HG02973 (cell line): ENCODE measurements at regions not wholly inside any gene's neighbourhood (a gene's known extent, or its start where the extent isn't known, plus 50 kb on each side); places are given as distances from the start of the nearest gene placed in this dataset.

Experiments
- ATAC-seq: cut with Tn5 transposase; IDR thresholded peaks from one replicate; pipeline ENCODE4 v1.9.1; 2021; ENCODE audit warnings: moderate library complexity; ENCODE audit not compliant: unreplicated experiment

- ATAC-seq, result no peak
Measured at GRCh38 chrY:15162211-15162610, 637.9 kb downstream of the NLGN4Y start.

DNA sequence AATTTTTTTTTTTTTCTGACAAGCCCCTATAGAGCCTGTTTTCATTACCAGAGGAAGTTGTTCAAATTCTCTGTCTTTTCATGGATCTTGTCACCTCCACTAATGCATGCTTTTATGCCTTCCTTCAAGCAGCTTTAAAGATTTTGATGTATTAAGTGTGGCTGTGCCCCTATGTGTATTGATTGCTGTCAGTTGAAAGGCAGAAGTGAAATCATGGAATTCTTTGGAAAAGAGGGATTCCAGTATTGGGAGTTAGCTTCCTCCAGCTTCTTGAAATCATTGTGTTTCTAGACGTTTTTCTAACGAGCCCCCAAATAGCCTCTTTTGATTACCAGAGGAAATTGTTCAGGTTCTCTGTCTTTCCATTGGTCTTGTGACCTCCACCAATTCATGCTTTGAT lies 655.6 kb downstream of the NLGN4Y start:
- no peak for ATAC-seq

DNA sequence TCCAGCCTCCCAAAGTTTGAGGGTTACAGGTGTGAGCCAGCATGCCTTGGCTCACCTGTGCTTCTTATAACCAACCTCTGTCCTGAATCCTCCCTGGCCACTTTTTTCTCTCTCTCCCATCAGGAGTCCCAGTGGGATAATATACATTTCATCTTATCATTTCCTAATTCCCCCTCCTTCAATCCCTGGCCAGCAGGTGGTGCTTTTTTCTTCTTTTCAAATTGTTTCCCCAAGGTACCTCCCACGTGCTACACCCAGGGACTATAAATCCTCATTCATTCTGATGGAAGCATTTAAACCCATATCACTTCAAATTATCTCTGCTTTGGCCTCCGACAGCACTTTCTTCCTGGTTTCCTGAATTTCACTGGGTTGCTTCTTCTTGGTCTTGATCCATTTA lies 704.7 kb downstream of the NLGN4Y start:
- ATAC-seq, result no peak

GRCh38 chrY:15239596-15240132 lies 715.3 kb downstream of the NLGN4Y start:
- ATAC-seq, result no peak

DNA sequence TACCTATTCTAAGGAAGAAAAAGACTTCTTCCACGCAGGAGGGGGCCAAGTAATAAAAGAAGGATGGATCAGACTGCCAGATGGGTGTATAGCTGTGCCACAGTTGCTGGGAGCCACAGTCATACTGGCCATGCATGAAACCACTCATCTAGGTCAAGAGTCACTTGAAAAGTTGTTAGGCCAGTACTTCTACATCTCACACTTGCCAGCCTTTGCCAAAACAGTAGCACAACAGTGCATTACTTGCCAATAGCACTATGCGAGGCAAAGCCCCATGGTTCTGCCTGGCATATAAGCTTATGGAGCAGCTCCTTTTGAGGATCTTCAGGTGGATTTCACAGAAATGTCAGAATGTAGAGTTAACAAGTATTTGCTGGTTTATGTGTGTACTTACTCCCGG lies 735.0 kb downstream of the NLGN4Y start:
- no peak for ATAC-seq

DNA sequence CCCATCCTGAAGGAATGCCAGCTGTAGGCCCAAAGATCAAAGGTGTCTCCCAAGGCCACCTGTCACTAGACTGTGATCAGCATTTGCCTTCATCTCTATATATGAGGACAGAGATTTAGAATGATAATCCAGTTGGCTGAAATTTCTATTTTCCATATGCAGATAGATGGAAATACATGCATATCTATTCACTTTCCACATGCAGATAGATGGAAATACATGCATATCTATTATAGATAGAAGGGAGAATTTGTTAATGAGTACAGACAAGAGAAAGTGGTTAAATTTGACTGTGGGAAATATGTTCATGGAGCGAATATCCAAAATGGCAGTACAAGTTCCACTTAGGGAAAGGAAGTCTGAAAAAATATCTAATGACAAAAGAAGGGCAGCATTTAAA lies 762.2 kb downstream of the NLGN4Y start:
- ATAC-seq, result no peak

DNA sequence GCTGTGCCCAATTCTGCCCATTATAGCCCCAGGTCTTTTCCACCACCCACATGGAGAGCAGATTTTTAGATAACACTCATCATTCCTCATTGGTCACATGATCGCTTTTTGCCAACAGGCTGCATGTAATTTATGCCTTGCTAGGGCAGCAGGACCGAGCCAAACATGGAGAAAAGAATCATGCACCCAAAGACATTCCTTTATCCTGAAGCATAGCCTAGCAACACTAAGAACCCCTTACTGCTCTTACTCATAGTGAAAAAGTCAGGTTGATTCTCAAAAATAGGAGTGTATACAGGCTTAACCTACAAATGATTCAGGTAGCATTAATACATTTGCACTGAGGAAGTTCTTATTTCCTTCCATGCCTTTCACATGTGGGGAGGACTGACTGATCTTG lies 765.5 kb downstream of the NLGN4Y start:
- ATAC-seq, result no peak

DNA sequence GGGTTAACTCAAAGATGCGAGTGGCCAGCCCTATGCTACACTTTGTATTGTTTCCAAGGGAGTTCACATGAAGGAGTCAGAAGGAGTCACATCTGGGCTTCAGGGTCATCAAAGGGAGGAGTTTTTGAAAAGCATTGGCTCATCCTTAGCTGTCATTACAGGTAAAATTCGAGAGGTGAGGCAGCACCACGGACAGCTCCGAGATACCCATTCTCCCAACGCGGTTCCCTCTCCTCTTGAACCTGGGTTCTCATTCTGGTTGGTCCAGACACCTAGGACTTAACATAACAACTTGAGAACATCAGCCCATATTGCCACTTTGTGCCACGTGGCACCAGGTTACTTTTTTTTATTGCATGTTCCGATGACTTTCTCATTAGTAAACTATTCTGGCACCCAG lies 768.6 kb downstream of the NLGN4Y start:
- ATAC-seq, result no peak

DNA sequence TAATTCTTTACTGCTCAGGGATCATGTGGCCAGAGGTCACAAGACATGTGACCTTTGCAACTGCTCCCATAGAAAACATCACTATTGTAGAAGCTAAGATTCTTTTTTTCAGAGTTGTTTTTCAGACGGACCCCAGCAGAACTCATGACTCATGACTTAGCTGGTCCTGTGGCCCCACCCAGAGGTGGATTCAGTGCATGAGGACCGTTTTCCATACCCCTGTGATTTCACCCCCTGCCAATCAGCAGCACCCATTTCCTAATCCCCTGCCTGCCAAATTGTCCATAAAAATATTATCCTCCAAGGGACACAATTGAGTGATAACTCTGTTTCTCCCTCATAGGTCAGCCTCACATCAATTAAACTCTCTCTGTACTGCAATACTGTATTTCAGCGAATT lies 777.5 kb downstream of the NLGN4Y start:
- no peak for ATAC-seq

DNA sequence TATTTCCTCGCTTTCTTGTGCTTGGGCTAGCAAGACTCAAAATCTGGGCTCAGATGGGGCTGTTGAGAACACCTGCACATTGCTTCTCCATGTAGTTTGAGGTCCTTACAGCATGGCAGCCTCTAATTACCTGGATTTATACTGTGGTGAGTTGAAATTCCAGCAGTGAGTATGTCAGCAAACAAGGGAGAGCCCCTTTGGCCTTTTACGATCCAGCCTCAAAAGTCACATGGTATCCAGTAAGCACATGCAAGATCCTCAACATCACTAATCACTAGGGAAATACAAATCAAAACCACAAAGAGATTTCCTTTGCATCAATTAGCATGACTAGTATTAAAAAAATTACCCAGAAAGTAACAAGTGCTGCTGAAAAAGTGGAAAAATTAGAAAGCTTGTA lies 787.8 kb downstream of the NLGN4Y start:
- ATAC-seq, result no peak

DNA sequence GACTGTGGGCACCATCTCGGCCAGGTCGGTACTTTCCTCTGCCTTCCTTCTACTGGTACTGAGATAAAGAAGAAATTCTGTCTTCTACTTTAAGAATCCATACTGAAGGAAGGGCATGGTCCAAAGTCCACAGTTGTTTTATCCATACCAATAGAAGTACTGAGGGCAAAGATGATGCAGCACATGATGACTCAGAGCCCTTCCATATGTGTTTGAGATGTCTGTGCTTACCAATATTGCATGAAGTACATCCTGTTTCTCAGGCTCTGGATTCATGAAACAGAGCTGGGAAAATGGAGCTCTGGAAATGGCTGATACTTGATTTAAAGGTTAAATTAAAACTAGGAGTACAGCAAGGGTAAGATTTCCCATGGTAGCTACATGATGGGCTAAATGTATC lies 799.9 kb downstream of the NLGN4Y start:
- no peak for ATAC-seq

DNA sequence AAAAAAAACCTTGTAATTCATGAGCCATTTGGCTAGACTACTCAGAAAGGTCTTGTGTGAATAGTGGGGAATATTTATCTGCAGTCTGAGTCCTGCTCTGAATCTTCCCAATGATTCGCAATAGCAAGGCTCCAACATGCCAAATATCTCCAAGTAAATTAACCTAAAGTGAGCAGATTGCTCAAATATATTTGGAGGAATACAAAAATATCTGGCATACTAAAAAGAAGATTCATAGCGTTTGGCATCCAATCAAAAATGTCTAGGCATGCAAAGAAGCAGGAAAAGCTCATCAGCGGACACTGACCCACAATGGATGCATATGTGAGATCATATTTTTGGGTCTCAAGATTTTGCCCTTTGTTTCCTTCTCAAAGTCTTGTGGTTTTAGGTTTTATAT lies 800.9 kb downstream of the NLGN4Y start:
- no peak for ATAC-seq

- no peak for ATAC-seq
Measured at GRCh38 chrY:15326673-15327072, 802.3 kb downstream of the NLGN4Y start.

DNA sequence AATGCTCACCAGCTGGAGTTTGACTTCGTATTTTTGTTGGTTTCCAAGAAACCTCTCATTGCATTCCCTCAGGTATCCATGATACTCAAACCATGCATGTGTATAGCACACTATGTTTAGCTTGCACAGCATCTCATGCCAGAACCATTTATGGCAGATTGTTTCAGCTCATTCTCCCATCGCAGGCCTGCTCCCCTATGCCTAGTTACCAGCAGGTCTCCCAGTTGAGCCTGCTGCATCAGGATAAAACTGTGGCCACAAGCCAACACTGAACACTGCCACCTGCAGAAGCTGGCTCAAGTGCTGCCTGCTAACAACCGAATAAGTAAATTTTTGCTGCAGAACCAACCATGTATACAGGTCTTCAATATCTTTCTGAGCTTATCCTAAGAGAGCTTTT lies 804.5 kb downstream of the NLGN4Y start:
- ATAC-seq, result no peak

GRCh38 chrY:15343522-15343921 lies 819.2 kb downstream of the NLGN4Y start:
- no peak for ATAC-seq

- no peak for ATAC-seq
Measured at GRCh38 chrY:15345471-15346155, 821.3 kb downstream of the NLGN4Y start.

- no peak for ATAC-seq
Measured at GRCh38 chrY:15349351-15349750, 825.0 kb downstream of the NLGN4Y start.

GRCh38 chrY:15355321-15355720 lies 831.0 kb downstream of the NLGN4Y start:
- no peak for ATAC-seq

GRCh38 chrY:15360471-15360870 lies 836.1 kb downstream of the NLGN4Y start:
- ATAC-seq, result no peak

DNA sequence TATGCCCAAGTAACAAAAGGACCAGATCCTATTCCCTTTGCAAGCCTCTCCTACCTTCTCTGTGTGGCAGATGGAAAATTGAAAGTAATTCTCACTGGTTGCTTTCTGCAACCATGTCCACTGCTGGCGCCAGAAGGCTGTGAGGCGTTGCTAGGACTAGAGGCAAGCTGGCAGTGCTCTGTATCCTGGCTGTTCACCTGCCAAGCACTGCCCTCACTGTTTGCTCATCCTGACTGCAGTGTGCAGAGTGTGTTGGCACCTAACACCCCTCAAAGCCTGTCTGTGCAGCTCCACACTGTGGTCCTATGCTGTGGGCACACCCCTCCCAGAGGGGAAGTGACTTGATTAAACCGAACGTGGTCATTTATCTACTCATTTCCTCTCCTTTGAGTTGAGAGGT lies 840.7 kb downstream of the NLGN4Y start:
- no peak for ATAC-seq

DNA sequence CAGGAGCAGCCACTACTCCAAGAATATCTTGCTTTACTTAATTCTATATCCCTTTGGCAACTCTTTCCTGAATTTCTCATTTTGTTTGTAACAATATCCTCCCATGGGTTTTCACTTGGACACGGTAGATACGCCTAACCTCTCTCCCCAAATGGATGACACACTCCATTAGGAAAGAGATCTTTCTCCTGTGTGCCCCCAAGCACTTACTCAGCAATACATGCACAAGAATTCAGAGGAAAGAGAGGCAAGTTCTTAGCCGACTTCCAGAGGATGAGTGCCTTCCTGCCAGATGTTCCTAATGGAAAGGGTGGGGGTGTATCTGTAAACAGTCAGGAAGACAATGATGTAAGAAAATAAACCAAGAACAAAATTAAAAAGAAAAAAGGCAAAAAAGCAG lies 844.5 kb downstream of the NLGN4Y start:
- no peak for ATAC-seq

DNA sequence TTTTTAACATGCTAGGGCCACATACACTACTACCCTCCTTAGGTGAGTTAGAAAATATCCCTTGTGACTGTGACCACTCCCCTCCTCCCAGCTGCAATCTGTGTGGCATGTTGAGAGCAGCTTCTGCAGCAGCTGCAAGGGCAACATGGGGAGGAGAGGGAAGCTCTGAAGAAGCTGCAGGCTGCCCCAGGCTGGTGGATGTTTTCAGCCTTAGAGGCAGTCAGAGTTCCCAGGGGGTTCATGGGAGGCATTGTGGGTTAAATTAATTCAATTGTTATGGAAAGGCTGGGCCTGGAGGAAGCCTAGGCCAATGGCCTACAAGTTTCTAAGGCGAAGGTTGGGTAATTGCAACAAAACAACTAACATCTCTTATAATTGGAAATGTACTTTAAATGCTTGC lies 860.8 kb downstream of the NLGN4Y start:
- ATAC-seq, result no peak
